Small intestine (tissue), 7 donors: ENCODE measurements at regions not wholly inside any gene's neighbourhood (a gene's known extent, or its start where the extent isn't known, plus 50 kb on each side); places are given as distances from the start of the nearest gene placed in this dataset.

Experiments used
- DNase-seq, 2 donors: peaks; one replicate each; pipeline versions ENCODE4 v3.0.0 to v3.0.0-alpha.2; 2013
- FAIRE-seq: peaks from 2 replicates; lab custom pipeline; 2012; peaks lifted over from hg19 to GRCh38; lab: Jason Lieb, UNC
- H3K27ac ChIP-seq, 3 donors: one replicate each; pipeline ENCODE4 v1.5.1; 2013; ENCODE audit warnings: low read length in 2 of 3, mild to moderate bottlenecking in 2 of 3, control low read depth in 1 of 3, inconsistent platforms in 1 of 3, low read depth in 1 of 3, moderate library complexity in 1 of 3
- H3K27me3 ChIP-seq, 3 donors: one replicate each; pipeline ENCODE4 v1.6.1; 2013; ENCODE audit warnings: low read length in 3 of 3, inconsistent platforms in 1 of 3; ENCODE audit not compliant: control insufficient read depth in 3 of 3, insufficient read depth in 3 of 3
- H3K36me3 ChIP-seq, 3 donors: one replicate each; pipeline ENCODE4 v1.6.1; 2013; ENCODE audit warnings: low read length in 3 of 3, inconsistent platforms in 1 of 3, low read depth in 1 of 3, mild to moderate bottlenecking in 1 of 3, moderate library complexity in 1 of 3; ENCODE audit not compliant: control insufficient read depth in 3 of 3, insufficient read depth in 2 of 3
- H3K4me1 ChIP-seq, 3 donors: one replicate each; pipeline ENCODE4 v1.6.1; 2013; ENCODE audit warnings: low read length in 2 of 3, inconsistent platforms in 1 of 3, low read depth in 1 of 3, mild to moderate bottlenecking in 1 of 3, moderate library complexity in 1 of 3; ENCODE audit not compliant: control insufficient read depth in 3 of 3, insufficient read depth in 2 of 3
- H3K4me3 ChIP-seq, 3 donors: one replicate each; pipeline ENCODE4 v1.5.1; 2013; ENCODE audit warnings: low read length in 3 of 3, control low read depth in 1 of 3, inconsistent platforms in 1 of 3, low read depth in 1 of 3, mild to moderate bottlenecking in 1 of 3, moderate library complexity in 1 of 3
- H3K9me3 ChIP-seq, 2 donors: one replicate each; pipeline ENCODE4 v1.6.1; 2013; ENCODE audit warnings: low read depth in 1 of 2, low read length in 1 of 2; ENCODE audit not compliant: control insufficient read depth in 2 of 2, insufficient read depth in 1 of 2
- WGBS, 3 donors: extraction: QIAGEN DNeasy Blood & Tissue Kit; methylation state at CpG; one replicate each; pipeline ENCODE4 v1.1.7; 2013; 5-methylcytosine and 5-hydroxymethylcytosine counted together
- donor health status: healthy with polysubstance abuse.
- donor health status: control.
- donor health status: control.
- donor health status: Bipolar disorder and iron deficiency.
- donor health status: healthy.

DNA sequence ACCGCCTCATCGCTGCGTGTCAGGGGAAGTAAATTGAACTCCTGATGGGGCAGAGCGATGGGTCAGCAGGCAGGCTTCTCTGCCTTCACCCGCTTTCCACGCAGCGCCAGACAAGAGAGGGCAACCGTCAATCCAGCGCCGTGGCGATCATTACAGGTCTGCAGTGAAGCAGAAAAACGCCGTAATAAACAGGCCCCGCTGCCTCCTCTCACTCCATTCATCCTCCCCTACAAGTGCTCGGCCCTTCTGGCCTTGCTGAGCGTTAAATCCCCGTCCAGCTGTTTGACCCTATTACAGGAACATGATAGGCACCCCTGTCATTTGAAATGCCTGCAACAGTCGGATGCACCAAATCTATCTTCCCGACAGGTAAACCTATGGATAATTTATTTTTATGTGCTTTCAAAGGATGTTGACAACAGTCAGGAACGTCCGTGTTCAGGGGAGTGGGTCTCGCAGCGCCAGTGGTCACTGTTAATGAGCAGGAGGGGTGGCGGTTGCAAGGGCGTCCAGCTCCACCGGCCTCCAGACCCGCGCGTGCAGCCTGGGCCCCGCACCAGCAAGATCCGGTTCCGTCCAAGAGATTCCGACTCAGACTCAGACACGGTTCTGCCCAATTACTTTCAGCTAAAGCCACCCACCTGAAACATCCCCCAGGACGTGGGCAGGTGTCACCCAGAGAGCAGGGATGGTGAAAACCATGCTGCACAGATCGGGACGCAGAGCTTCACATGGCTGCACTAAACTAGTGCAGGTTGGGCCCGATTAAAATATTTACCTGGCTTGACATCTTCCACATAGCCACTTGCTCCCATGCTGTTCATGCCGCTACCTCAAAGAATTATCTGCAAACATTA is 508.0 kb upstream of the MGMT start:
- Histone ChIP-seq H3K9me3 (no peaks in the 10 kb centered on the region), H3K36me3 (no peaks in the 10 kb centered on the region), H3K4me3 (no peak overlapping the region), H3K27ac (no peak overlapping the region), H3K27me3 (peaks cover 0 to 3% (median 0%) of the 10 kb centered on the region in 3 donors), H3K4me1 (no peaks in the 10 kb centered on the region)
- DNase-seq, result no peak
- 90 to 94% (median 91%) methylated on average over 39 of the region's 39 CpGs for WGBS, 3 donors
- FAIRE-seq, result no peak

DNA sequence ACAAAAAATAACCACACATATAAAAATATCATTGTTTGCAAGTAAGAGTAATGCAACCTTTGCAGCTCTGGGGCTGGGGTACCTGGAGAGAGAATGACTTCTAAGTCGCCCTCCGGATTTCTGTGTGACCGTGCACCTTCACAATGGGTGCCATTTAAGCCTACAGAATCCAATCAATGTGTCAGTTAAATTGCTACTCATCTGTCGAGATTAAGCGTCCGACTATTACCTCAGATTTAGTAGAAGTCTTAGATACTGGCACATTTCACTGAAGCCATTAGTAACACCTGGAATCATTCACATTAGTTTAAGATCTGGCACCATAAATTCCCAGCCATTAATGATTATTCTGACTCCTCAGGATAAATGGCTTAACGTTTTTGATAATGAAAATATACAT is 507.3 kb upstream of the MGMT start:
- Histone ChIP-seq H3K4me1 (no peaks in the 10 kb centered on the region), H3K9me3 (no peaks in the 10 kb centered on the region), H3K4me3 (no peak overlapping the region), H3K36me3 (no peaks in the 10 kb centered on the region), H3K27ac (no peak overlapping the region), H3K27me3 (peaks cover 0 to 3% (median 0%) of the 10 kb centered on the region in 3 donors)
- no peak for DNase-seq
- no peak for FAIRE-seq
- WGBS, 3 donors, result 17 to 63% (median 34%) methylated on average over 7 of the region's 7 CpGs

DNA sequence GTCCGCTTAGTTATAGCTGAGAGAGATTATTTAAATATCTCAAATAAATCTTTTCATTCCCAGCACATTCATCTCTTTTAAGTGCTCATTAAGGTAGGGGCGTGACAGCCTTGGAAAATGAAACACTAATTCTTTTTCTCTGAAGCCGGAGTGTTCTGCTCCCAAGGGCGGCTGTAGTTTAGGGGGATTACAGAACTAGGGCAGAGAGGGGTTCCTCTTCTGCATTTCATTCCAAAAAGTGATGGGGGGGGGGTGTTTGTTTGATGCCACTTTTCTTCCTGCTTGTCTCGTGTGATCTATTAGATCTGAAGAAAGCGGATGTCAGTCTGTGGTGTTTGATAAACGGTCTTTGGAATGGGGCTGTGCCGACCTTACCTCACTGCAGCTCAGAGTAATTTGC is 506.5 kb upstream of the MGMT start:
- WGBS, 3 donors, result 38 to 62% (median 50%) methylated on average over 8 of the region's 8 CpGs
- Histone ChIP-seq H3K27ac (no peak overlapping the region), H3K27me3 (peaks cover 0 to 3% (median 0%) of the 10 kb centered on the region in 3 donors), H3K4me1 (no peaks in the 10 kb centered on the region), H3K36me3 (no peaks in the 10 kb centered on the region), H3K9me3 (peaks cover 0 to 6% of the 10 kb centered on the region in 2 donors), H3K4me3 (no peak overlapping the region)
- FAIRE-seq (no peak), DNase-seq (no peak)

DNA sequence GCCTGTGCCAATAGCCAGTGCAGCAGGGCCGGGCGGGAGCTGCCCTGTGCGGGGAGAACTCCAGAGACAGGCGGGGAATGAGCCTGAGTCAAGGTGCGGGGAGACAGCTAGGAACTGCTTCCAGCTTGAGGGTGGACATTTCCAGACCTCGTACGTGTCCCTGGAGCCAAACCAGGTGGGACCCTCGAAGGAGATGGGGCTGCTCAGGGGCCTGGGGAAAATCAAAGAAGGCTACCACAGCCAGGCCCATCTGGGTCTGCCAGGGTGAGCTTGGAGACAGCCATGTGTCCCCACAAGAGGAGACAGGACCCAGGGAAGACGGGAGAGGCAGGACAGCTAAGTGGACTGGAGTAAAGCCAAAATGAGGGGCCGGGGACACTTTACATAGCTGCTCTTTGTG is 504.9 kb upstream of the MGMT start:
- Histone ChIP-seq H3K9me3 (peaks cover 0 to 7% of the 10 kb centered on the region in 2 donors), H3K27ac (no peak overlapping the region), H3K27me3 (peaks cover 0 to 3% (median 0%) of the 10 kb centered on the region in 3 donors), H3K4me3 (no peak overlapping the region), H3K4me1 (no peaks in the 10 kb centered on the region), H3K36me3 (no peaks in the 10 kb centered on the region)
- no peak for FAIRE-seq
- DNase-seq, result no peak
- 78 to 83% (median 78%) methylated on average over 10 of the region's 10 CpGs for WGBS, 3 donors

DNA sequence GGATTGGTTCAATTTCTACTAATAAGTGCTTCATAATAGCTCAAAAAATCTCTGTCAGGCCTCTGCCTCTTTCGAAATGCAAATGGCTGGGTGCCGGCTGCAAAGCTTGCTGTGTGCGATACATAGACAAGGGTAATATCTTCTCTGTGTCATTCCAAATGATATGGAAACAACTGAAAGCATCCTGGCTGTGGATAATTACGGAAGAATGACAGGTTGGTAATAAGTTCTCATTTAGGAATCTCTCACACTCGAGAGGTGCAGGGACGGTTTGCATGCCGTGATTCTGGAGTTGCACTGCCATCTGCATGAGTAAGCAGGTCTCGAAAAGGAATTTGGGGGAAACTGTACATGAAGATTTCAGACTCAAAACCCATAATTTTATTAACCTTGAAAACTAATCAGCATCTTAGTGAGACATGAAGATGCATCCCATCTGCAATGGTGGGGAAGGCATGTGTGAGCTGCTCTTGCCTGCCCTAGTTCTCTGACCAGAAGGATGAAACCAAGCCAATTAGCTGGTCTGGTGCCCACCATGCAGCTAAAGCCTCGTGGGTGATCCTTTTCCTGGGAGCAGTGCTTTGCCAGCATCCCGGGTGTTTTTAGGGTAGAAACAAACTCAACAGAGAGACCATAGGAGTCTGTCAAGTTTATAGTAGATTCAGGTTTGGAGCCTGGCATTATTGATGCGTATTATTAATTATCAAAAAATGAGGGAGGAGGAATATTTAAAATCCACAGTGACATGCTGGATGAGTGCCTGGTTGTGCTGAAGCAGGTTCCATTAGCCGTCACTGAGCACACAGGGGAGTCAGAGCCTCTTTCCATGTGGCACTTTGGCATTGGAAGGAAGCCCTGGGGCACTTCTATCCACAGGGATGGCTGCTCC is 503.6 kb upstream of the MGMT start:
- H3K27ac ChIP-seq, result no peak overlapping the region
- no peaks in the 10 kb centered on the region for H3K4me1 ChIP-seq
- peaks cover 0 to 3% (median 0%) of the 10 kb centered on the region in 3 donors for H3K27me3 ChIP-seq
- H3K9me3 ChIP-seq, result peaks cover 0 to 7% of the 10 kb centered on the region in 2 donors
- DNase-seq (no peak), FAIRE-seq (no peak)
- 86 to 87% (median 86%) methylated on average over 12 of the region's 12 CpGs for whole genome bisulfite sequencing, 3 donors
- no peaks in the 10 kb centered on the region for H3K36me3 ChIP-seq
- no peak overlapping the region for H3K4me3 ChIP-seq

DNA sequence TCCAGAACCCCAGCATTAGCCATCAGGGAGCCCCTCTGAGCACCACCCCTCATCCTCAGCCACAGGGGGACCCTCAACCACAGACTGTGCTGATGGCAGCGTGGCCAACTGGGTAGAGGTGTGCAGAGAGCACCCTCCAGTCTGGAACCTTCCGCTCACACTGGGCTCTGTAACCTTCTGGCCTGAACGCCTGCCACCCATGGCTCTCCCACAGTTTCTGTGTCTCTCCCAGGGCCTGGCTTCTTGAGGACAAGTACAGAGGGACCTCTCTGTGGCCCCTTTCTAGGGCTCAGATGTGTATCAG is 503.0 kb upstream of the MGMT start:
- DNase-seq, result no peak
- Histone ChIP-seq H3K4me3 (no peak overlapping the region), H3K36me3 (no peaks in the 10 kb centered on the region), H3K27me3 (peaks cover 0 to 3% (median 0%) of the 10 kb centered on the region in 3 donors), H3K4me1 (peaks cover 0 to under 1% (median 0%) of the 10 kb centered on the region in 3 donors), H3K27ac (no peak overlapping the region), H3K9me3 (peaks cover 0 to 7% of the 10 kb centered on the region in 2 donors)
- no peak for FAIRE-seq
- 47 to 59% (median 56%) methylated on average over 3 of the region's 3 CpGs for WGBS, 3 donors

DNA sequence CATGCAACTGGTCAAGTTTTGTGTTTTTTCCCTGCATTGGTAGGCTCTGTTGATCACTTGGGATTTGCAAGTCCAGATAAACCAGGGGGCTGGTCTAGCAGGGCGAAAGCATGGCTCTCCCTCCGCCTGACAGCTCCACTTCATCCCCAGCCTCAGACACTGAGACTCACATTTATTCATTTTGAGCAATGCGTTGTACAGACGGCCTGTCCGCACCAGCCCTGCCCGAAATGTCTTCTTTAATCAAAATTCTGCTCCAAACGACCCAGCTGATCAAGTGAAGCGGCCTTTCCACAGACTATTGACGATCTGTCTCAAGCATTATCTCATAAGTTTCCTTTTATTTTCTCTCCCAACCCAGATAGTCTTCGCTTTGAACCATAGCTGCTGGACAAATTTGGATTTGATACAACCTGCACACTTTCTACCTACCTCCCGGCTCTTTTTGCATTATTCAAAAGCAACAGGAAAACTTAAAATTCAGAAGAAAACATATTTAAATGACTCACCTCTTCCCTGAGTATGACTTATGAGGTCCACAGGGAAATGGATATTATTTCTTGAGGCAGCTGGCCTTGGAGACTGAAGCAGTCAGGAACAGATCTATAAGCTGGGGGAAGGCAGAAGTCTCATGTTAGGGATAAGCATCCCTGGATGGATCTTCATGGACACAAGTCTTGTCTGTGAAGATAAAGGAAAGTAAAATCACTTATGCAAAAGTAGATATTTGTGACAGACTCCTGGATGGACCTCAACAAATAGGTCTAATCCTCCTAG is 498.9 kb upstream of the MGMT start:
- Histone ChIP-seq H3K27me3 (no peaks in the 10 kb centered on the region), H3K4me3 (no peak overlapping the region), H3K27ac (no peak overlapping the region), H3K4me1 (peaks cover 0 to 25% (median 10%) of the 10 kb centered on the region in 3 donors), H3K9me3 (peaks cover 0 to 7% of the 10 kb centered on the region in 2 donors), H3K36me3 (no peaks in the 10 kb centered on the region)
- WGBS, 3 donors, result 86 to 91% (median 86%) methylated on average over 11 of the region's 11 CpGs
- DNase-seq (no peak), FAIRE-seq (no peak)

DNA sequence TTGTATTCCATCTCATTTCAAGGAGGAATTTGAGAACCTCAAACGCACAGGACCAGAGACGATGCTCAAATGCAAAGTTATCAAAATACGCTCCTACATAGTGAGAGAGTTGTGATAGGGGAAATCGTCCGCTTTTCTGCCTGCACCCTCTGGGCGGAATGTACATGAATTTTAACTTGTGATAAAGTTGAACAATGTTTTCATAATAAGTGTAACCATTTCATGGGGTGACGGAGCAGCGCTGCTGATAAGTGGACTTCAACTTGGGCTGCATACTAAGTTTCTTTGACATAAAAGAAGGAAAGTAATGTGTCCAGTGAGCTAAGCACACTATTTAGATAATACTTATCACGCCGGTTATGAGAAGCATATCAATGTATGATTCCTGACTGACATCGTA is 497.5 kb upstream of the MGMT start:
- H3K4me1 ChIP-seq, result peaks cover 0 to 27% (median 10%) of the 10 kb centered on the region in 3 donors
- H3K36me3 ChIP-seq, result no peaks in the 10 kb centered on the region
- 70 to 85% (median 74%) methylated on average over 11 of the region's 11 CpGs for WGBS, 3 donors
- peak in 1 of 2 donors; percentile 6 for DNase-seq
- FAIRE-seq, result no peak
- H3K27me3 ChIP-seq, result no peaks in the 10 kb centered on the region
- peak overlapping the region in 1 of 3 donors; percentile 23 for H3K27ac ChIP-seq
- no peak overlapping the region for H3K4me3 ChIP-seq
- H3K9me3 ChIP-seq, result peaks cover 0 to 7% of the 10 kb centered on the region in 2 donors
